Body of pancreas (tissue), 4 donors: ENCODE measurements at regions not wholly inside any gene's neighbourhood (a gene's known extent, or its start where the extent isn't known, plus 50 kb on each side); places are given as distances from the start of the nearest gene placed in this dataset.
"Not testable (repeated sequence)": the region's sequence is repeated elsewhere in the genome, so short reads cannot be mapped to it uniquely, and the experiment has no call there.

ENCODE experiments used
- ATAC-seq: fragments of 150-250 bp; one replicate; pipeline ENCODE4 v1.9.1; 2016
- DNase-seq, 4 donors: peaks; one replicate each; pipeline ENCODE4 v3.0.0-alpha.2; 2019
- H3K27ac ChIP-seq, 4 donors: fragments of 200-600 bp; sonication (generic); 1 replicate in 3 of 4; 2 replicates in 1 of 4; pipeline versions ENCODE4 v1.5.1 to v1.6.1; 2016 to 2019; ENCODE audit warnings: mild to moderate bottlenecking in 1 of 4, mixed read lengths in 1 of 4, moderate library complexity in 1 of 4
- H3K27me3 ChIP-seq, 2 donors: fragments of 200-600 bp; sonication (generic); one replicate each; pipeline ENCODE4 v1.6.0; 2016; ENCODE audit warnings: mild to moderate bottlenecking in 1 of 2
- H3K36me3 ChIP-seq, 2 donors: fragments of 200-600 bp; sonication (generic); replicated peaks in 1 of 2; 2 replicates each; pipeline ENCODE4 v1.5.1; 2016; ENCODE audit warnings: low read depth in 2 of 2; ENCODE audit not compliant: insufficient read depth in 1 of 2
- H3K4me1 ChIP-seq: fragments of 200-600 bp; sonication (generic); one replicate; pipeline ENCODE4 v1.6.0; 2016
- H3K4me3 ChIP-seq, 2 donors: fragments of 200-600 bp; sonication (generic); 1 replicate in 1 of 2; 2 replicates in 1 of 2; pipeline ENCODE4 v1.5.1; 2016 to 2019
- H3K9me3 ChIP-seq, 3 donors: fragments of 200-600 bp; sonication (generic); 1 replicate in 2 of 3; 2 replicates in 1 of 3; pipeline ENCODE4 v1.5.1; 2016
- CTCF ChIP-seq, 7 experiments: fragments of 450-650 bp in 4 of 7; fragments of 200-600 bp in 3 of 7; sonication (generic) in 3 of 7; IDR thresholded peaks; one replicate each; pipeline ENCODE4 v1.5.1; 2016 to 2019; ENCODE audit warnings: antibody characterized with exemption in 7 of 7
- POLR2A ChIP-seq, 3 donors: fragments of 450-650 bp; IDR thresholded peaks; one replicate each; pipeline ENCODE4 v1.6.1; 2016; ENCODE audit warnings: antibody characterized with exemption in 3 of 3, mild to moderate bottlenecking in 2 of 3
- WGBS, 2 donors: methylation state at CpG; one replicate each; pipeline ENCODE4 v1.1.5; 2017; 5-methylcytosine and 5-hydroxymethylcytosine counted together
- intact Hi-C: fragments of 100-400 bp; cut with DNase I; formaldehyde crosslinking; loops from one replicate; pipeline ENCODE4 v1.15.1; 2023

GRCh38 chr14:49105512-49105911 lies 480.7 kb downstream of the RPS29 start:
- Histone ChIP-seq H3K27me3 (no peaks in the 10 kb centered on the region), H3K27ac (no peak overlapping the region), H3K4me3 (no peak overlapping the region), H3K36me3 (no peaks in the 10 kb centered on the region), H3K4me1 (no peaks in the 10 kb centered on the region), H3K9me3 (no peaks in the 10 kb centered on the region)
- WGBS, 2 donors: 90 to 99% methylated on average over 4 of the region's 4 CpGs
- no peak for TF ChIP-seq POLR2A (IDR thresholded peaks at IDR 0.05)
- TF ChIP-seq CTCF (IDR thresholded peaks at IDR 0.05): no peak
- no peak for DNase-seq
- intact Hi-C loops: no loop called here
- no peak for ATAC-seq

GRCh38 chr14:49092345-49092744 lies 493.8 kb downstream of the RPS29 start:
- no peak for ATAC-seq
- H3K4me1 ChIP-seq: no peaks in the 10 kb centered on the region
- TF ChIP-seq CTCF (IDR thresholded peaks at IDR 0.05) (no peak), POLR2A (IDR thresholded peaks at IDR 0.05) (no peak)
- intact Hi-C loops: no loop called here
- H3K36me3 ChIP-seq: no peaks in the 10 kb centered on the region
- no peak overlapping the region for H3K27ac ChIP-seq
- H3K27me3 ChIP-seq: no peaks in the 10 kb centered on the region
- H3K4me3 ChIP-seq: no peak overlapping the region
- 58 to 60% methylated on average over 1 of the region's 1 CpG for whole genome bisulfite sequencing, 2 donors
- H3K9me3 ChIP-seq: no peaks in the 10 kb centered on the region
- no peak for DNase-seq

GRCh38 chr14:49089107-49089506 lies 497.1 kb downstream of the RPS29 start:
- H3K27me3 ChIP-seq: no peaks in the 10 kb centered on the region
- H3K9me3 ChIP-seq: no peaks in the 10 kb centered on the region
- H3K4me1 ChIP-seq: no peaks in the 10 kb centered on the region
- TF ChIP-seq POLR2A (IDR thresholded peaks at IDR 0.05) (no peak), CTCF (IDR thresholded peaks at IDR 0.05) (no peak)
- H3K36me3 ChIP-seq: no peaks in the 10 kb centered on the region
- intact Hi-C loops: no loop called here
- ATAC-seq (no peak), DNase-seq (no peak)
- WGBS, 2 donors: 55 to 60% methylated on average over 3 of the region's 3 CpGs
- H3K27ac ChIP-seq: no peak overlapping the region
- H3K4me3 ChIP-seq: no peak overlapping the region

GRCh38 chr14:49073292-49073691 lies 512.9 kb downstream of the RPS29 start:
- H3K9me3 ChIP-seq, H3K36me3 ChIP-seq, H3K4me1 ChIP-seq, DNase-seq, H3K27me3 ChIP-seq, H3K27ac ChIP-seq, intact Hi-C loops, ATAC-seq, H3K4me3 ChIP-seq: not testable (repeated sequence)

- WGBS, 2 donors: 36 to 39% methylated on average over 1 of the region's 1 CpG
- TF ChIP-seq CTCF (IDR thresholded peaks at IDR 0.05) (no peak), POLR2A (IDR thresholded peaks at IDR 0.05) (no peak)
- ATAC-seq: no peak
Observed at GRCh38 chr14:49058511-49058910, 527.7 kb downstream of the RPS29 start.

More at GRCh38 chr14:49058511-49058910, 527.7 kb downstream of the RPS29 start:
- H3K4me3 ChIP-seq: no peak overlapping the region
- H3K9me3 ChIP-seq: no peaks in the 10 kb centered on the region
- H3K27ac ChIP-seq: no peak overlapping the region
- no peaks in the 10 kb centered on the region for H3K27me3 ChIP-seq
- H3K36me3 ChIP-seq: no peaks in the 10 kb centered on the region
- DNase-seq: no peak
- intact Hi-C loops: no loop called here
- no peaks in the 10 kb centered on the region for H3K4me1 ChIP-seq
